Forelimb muscle (tissue), 1 donor: ENCODE measurements at regions not wholly inside any gene's neighbourhood (a gene's known extent, or its start where the extent isn't known, plus 50 kb on each side); places are given as distances from the start of the nearest gene placed in this dataset.

Source experiments
- DNase-seq: peaks from one replicate; pipeline ENCODE4 v3.0.0-alpha.2; 2013; ENCODE audit warnings: low read depth

DNA sequence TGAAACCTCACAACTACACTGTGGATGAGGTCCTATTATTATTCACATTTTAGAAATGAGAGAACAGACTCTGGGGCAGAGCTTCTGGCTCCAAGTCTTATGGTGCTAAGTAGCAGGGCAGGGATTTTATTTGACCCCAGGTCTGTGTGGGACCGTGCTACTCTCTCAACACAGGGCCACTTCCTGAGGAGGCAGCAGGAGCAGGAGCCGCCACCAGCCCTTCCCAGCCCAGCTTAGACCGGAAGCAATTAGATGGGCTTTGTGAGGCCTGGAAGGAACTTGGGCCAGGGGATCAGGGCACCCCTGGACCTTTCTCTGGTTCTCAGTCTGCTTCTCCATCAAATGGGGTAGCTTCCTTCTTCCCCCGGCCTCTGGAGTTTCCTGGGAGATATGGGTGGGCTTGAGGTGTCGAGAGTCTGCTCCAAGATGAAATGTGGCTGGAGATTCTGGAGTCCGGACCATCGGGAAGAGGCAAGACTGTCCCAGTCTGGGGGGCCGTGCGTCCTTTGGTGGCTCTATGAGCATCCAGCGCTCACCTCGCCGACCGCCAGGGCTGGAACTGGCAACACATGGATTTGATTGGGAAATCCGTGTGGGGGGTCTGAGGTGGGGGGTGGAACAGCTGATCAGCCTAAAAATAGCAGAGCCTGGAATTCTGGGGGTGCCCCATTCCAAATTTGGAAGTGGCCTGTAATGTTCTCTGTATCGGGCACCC, 136.8 kb downstream of the FOXD2 start:
- no peak for DNase-seq

GRCh38 chr1:47575855-47576757, 138.3 kb downstream of the FOXD2 start:
- no peak for DNase-seq

GRCh38 chr1:47576758-47577115, 138.9 kb downstream of the FOXD2 start:
- DNase-seq = no peak

- no peak for DNase-seq
These were observed 139.6 kb downstream of the FOXD2 start for GRCh38 chr1:47577303-47578025.

- no peak for DNase-seq
These were observed 140.3 kb downstream of the FOXD2 start for GRCh38 chr1:47578026-47578720.

GRCh38 chr1:47578721-47579419, 141.0 kb downstream of the FOXD2 start:
- DNase-seq = no peak

DNA sequence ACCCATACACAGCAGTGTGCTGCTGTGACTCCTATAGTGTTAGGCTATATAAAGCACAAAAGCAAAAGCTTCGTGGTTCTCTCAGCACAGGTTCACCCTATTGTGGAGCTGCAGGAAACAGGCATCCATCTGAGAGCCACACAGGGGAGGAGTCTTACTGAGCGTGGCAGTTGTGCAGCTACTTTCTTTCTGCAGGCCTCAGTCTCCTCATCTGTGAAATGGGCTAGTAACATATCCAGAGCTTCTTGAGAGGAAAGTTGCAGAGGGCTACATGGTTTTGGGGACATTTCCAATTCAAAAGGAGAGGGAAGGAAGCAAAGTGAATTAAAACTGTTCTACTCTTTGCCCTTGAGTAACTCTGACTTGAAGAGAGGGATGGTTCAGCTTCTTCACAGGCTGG, 142.0 kb downstream of the FOXD2 start:
- no peak for DNase-seq

GRCh38 chr1:47580451-47580995, 142.7 kb downstream of the FOXD2 start:
- DNase-seq = no peak

DNA sequence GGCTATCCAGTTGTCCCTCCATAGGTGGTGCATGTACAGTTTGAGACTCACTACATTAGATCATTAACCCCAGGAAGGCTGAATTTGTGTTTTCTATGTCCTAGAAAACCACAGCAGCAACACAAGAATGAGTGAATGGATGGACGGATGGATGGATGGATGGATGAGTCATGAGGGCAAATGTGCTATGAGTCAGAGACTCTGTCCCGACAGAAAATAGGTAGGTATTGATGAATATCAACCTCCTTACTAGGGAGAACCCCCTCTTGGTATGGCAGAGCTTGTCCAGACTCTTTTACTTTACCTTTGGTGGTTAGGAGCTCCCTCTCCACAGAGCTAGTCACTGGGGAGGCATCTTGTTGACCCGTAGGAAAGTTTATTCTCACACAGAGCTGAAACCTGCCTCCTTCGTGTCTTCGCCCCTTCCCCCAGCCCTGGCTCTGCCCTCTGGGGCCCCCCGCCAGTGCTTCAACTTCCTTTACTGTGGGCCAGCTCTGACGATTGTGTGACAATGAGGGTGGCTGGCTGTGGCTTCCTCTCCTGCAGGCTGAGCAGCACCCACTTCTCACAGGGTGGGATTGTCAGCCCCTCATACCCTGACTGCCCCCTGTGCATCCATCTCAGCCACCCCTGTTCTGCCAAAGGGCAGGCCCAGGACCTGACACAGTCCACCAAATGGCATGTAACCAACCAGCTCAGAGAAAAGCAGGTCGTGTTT, 145.2 kb downstream of the FOXD2 start:
- DNase-seq = no peak

- no peak for DNase-seq
These were observed 146.4 kb downstream of the FOXD2 start for GRCh38 chr1:47584249-47584648.

DNA sequence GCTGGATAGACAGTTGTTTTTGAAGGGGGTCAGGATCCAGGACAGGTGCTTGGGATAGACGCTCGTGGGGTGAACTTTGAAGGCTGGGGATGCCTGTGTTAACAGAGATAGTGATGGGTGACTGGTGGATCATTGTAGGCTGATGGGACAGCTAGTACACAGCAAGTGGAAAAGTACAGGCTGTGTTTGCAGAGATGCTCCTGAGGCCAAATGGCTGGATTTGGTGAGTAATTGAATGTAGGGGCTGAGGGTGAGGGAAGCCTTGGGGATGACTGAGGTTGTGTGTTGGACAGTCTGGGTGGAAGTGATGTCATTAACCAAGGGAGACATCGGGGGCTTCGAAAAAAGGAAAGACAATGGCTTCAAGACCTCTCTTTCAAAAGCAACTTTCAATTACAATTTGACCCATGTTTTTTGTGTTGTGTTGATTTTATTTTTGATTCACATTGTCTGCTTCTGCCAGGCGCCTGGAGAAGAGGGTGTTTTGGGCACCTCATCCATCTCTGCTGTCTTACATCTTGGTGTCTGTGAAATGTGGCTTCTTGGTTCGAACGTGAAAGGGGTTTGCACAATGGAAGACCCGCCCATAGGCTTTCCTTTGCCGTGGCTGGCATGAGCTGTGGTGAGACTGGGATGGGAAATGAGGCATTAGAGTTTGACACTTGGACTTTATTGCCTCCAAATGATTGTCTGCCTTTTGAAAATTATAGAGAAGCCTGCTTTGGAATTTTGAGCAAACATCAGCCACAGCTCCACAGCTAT, 147.5 kb downstream of the FOXD2 start:
- no peak for DNase-seq

DNA sequence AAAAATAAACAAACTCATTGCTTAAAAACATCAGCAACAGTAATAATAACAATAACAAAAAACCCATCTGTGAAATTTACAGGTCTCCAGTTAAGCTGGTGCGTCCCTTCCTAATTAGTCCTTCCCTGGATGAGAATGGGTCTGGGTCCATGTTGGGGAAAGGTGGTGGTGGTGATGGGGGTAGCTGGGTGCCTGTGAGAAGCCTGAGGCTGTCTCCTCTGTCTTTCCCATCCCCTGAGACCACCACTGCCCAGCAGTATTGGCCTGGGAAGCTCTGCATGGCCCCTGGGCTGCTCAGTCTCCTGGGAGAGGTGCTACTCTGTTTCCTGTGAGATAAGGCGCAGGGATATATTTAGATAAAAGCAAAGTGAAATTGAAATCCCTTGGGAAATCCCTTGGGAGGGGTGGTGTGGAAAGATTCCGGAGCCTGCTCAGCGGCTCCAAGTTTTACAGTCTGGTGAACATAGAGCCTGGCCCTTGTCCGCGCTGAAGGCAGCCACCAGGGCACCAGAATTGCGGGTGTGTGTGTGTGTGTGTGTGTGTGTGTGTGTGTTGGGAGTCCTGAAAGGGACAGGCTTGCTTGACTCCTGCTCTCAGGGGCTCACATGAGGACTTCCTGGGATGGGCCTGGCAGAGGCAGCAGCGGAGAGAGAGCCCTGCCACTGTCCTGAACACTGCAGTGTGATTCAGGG, 150.2 kb downstream of the FOXD2 start:
- no peak for DNase-seq

DNA sequence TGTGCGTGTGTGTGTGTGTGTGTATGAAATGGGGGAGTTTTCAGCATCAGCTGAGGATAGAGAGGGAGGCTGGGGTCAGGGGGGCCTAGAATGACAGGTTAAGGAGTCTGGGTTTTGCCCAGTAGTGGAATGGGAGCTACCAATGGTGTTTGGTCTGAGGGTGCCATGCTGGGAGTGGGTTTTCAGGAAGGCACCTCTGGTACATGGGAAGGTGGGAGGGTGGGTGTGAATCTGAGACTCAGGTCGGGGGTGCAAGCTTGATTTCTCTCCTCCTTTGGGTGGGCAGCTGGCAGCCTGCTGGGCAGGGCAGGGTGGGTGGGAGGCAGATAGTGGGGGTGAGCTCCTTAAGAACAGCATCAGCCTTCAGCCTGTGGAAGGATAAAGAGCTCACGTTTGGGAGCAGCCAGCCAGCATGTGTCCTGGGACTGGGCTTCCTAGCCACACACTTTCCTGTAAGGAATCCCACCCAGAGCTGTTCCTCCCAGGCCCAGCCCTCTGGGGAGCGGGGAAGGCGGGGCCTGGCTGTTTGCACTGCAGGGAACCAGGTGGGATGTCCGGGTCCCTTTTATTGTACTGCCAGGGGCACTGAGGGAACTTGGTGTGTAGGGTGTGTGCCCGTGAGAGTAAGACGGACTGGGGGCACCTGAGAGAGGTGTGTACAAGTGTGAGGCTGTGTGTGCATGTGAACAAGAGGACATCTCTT, 152.8 kb downstream of the FOXD2 start:
- no peak for DNase-seq

DNA sequence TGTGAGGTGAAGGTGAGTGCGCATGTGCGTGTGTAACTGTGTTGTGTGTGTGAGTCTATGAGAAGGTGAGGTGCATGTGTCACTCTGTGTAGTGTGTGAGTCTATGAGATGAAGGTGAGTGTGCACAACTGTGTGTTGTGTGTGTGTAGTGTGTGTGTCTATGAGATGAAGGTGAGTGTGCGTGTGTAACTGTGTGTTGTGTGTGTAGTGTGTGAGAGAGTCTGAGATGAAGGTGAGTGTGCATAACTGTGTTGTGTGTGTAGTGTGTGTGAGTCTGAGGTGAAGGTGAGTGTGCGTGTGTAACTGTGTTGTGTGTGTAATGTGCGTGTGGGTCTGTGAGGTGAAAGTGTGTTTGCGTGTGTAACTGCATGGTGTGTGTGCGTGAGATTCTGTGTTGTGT, 154.0 kb downstream of the FOXD2 start:
- DNase-seq = no peak

- no peak for DNase-seq
These were observed 154.6 kb downstream of the FOXD2 start for GRCh38 chr1:47592296-47593012.

- no peak for DNase-seq
These were observed 155.2 kb downstream of the FOXD2 start for GRCh38 chr1:47593013-47593568.

GRCh38 chr1:47593598-47594285, 155.9 kb downstream of the FOXD2 start:
- DNase-seq = no peak
